Mucosa of gallbladder (tissue), 1 donor: ENCODE measurements at regions not wholly inside any gene's neighbourhood (a gene's known extent, or its start where the extent isn't known, plus 50 kb on each side); places are given as distances from the start of the nearest gene placed in this dataset.

ENCODE experiments used
- DNase-seq: peaks from one replicate; pipeline ENCODE4 v3.0.0-alpha.2; 2020; ENCODE audit warnings: low spot score
- donor health status: DM: no; HTN: no; CAD: no.

DNA sequence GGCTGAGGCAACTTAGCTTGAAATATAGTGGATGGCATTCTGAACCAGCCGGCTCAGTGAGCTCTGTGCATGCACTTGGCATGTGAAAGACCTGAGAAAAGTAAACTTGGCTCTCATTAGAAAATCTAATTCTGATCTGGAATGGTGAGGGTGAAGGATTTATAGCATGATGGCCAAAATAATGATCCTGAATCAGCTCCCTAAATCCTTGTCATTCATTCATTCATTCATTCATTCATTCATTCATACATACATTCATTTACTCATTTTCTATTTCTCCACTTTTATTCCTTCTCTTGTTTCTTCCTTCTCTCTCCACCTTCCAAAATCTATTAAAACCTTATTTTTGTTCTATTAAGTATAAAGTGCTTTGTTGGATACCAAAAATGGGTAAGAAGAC, 681.1 kb downstream of the DHX35 start:
- no peak for DNase-seq

DNA sequence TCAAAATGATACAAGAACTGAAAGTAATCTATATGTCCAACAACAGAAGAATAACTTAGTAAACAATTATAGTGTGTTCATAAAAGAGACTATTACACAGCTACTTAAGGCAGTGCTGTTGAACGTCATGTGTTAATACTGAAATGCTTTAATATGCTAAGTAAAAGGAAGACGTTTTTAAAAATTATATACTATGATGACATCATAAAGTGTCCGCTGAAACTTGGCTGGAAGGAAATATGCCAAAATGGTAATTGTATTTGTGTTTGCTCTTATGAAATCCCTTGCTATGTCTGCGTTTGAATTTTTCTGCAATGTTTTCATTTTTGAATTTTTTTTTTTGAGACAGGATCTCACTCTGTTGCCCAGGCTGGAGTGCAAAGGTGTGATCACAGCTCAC, 679.3 kb downstream of the DHX35 start:
- no peak for DNase-seq

DNA sequence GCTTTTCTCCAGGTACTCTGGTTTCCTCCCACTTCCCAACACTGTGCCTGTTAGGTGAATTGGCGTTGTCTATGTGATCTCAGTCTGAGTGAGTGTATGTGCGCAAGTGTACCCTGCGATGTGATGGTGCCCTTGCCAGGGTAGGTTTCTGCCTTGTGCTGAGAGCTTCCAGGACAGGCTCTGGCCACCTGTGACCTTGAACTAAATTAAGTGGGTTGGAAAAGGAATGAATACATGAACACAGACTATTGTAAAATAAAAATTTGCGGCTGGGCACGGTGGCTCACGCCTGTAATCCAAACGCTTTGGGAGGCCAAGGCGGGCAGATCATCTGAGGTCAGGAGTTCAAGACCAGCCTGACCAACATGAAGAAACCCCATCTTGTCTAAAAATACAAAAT, 678.0 kb downstream of the DHX35 start:
- no peak for DNase-seq

DNA sequence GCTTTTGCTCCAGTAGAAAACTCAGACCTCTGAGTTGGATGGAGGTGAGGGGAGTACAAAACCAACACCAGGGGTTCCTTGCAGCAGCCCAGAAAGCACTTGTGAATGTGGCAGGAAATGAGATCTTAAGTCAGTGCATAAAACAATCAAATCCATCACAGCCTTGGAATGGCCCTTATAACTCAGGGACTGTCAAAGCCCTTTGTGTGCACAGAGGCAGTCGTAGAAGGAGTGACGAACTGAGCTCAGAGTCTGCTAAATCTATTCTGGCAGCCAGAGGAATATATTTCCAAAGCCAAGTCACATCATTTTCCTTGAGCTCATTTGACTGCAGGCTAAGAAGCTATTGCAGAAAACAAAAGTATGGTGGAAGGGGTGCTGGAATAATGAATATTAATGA, 676.6 kb downstream of the DHX35 start:
- no peak for DNase-seq

DNA sequence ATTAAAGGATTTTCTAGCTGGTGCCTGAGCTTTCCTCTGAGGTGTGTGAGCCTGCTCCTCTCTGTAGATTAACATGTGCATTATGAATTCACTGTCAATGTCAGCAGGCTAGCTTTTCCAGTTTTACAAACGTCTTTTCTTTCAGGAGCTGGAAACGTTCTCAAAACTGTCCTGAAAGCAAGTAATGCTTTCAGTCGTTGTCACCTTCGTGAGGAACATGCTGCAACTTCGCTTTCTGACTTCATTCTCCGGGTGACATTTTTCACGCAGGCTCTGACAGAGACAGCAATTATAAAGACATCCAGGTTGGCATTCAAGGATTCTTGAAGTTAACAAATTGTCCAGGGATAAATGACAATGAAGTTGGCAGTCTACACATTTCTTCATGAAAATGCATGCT, 671.5 kb downstream of the DHX35 start:
- DNase-seq: no peak

DNA sequence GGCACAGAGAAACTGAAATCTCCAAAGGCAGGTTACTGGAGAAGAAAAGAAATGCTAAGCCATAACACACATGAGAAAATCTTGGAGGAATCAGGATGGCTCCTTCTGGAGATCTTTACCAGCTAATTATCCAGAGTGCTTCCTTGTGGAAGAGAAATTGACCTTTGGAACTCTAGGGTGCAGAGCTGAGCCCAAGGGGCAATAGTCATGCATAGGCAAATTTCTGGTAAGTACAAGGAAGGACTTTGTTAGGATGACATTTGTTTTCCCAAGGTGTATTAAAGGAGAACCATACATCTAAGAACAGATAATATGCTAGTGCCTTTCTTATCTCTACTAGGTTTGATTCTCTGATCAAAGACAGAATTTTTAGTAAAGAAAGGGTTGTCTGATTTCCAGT, 670.6 kb downstream of the DHX35 start:
- DNase-seq: no peak

DNA sequence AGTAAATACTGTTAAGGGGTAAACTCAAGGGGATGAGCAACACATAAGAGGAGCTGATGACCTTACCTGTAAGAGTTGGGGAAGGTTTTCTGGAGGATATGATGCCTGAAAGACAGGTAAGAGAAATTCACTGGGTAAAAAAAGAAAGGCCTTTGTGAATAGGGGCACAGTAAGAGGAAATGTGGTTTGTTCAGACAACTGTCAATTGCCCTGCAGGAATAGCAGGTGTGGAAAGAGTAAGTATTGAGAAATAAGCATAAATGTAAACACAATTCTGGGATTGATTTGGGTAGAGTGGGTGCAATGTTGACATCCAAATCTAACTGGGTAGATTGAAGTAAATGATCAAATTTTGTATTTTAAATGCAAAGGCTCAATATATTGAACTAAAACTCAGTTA, 670.0 kb downstream of the DHX35 start:
- DNase-seq: no peak

DNA sequence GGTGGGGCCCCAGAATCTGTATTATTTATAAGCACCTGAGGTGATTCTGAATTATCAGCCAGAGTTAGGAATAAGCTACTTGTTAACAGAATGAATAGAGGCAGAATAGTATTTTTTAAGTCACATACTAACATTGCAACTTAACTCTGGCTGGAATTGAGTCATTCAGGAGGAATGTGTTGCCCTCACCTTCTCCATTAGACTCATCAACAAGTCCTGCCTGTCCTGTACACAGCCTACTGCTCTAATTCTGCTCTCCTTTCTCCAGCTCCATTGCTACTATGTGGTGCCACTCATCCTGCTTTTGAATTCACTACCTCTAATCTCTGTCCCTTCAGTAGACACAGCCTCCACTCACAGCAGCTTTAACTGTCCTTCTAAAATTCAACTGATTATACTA, 669.4 kb downstream of the DHX35 start:
- no peak for DNase-seq

DNA sequence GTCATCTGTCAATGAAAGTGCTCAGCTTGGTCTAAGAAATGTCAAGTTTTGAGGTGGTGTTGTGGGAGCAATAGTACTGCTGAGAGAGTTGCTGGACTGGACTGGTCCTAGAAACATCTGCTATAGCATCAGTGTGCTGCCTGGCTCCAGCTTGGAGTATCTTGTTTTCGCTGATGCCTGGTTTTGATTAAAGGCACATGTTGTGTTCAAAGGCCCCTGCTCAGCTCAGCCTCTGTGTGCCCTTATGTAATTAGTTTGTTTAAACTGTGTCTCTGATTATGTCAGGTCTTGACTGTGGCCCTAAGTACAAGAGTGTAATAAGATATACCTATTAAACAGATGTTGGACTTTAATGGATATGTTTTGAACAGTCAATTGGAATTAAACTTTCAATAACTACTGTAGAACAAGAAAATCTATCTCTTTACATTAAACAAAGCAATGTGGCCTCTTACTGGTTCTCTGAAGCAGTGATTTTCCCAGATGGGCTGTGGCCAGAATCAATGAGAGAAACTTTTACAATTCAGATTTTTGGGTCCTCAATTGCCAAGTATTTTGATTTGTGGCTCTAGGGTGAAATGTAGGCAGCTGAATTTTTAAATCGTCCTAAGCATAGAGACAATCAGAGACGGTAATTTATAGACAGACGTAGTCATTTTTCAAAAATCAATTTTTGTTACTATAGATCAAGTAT, 668.2 kb downstream of the DHX35 start:
- DNase-seq: no peak

DNA sequence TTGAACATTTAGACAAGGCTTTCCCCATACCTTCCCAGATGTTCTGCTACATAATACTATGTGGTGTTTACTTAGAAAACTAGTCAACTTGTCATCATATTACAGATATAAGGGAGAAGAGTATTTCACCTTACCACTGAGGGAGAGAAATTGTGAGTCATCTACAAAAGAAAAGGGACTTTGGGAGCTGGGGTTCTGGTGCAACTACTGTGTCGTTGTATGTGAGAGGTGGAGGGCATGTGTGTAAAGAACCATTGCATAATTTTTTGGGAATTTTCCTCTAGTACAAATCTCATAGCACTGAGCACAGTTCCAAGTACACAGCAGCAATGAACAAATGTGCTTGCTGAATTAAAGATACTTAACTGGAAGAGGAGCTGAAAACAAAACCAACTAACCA, 665.6 kb downstream of the DHX35 start:
- DNase-seq: no peak

DNA sequence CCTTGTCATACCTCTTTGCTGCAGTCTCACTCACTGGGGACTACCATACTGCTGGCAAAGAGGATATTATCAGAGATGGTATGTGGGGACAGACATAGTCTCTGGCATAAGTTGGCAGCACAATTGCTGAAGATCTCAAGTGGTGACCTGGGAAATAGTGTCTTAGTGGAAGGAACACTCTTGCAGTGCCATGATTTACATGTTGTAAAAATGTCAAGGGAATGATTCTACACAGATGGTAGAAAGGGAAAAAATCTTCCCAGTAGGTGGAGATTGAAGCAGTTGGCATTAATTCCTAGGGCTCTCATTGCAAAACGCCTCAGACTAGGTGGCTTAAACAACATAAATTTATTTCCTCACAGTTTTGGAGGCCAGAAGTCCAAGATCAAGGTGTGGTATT, 662.2 kb downstream of the DHX35 start:
- no peak for DNase-seq

DNA sequence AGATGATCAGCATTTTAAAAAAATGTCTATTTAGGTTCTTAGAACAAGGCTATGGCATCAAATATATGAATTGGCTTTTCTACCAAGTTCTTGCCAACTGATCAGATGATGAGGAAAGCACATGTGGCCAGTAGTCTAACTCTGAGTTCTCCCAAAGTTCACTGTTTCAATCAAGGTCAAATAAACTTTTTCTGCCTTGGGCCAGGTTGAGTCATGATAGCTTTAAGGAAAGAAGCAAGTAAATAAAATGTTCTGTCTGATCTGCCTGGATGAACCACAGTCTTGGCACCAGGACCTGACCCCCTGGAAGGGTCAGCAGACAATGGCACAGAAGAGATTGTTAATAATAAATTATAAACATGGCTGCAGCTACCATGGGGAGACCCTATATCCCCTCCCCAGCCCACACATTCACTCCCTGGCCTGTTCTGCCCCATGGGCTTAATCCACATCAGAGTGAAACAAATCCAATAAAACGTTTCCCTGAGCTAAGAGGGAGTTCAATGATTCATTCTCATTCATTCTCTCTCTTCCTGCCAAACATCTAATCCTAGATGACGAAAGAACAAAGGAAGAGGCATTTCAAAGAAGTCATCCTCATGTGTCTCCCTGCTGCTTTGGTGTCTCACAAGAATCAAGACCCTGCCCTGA, 661.6 kb downstream of the DHX35 start:
- DNase-seq: no peak

DNA sequence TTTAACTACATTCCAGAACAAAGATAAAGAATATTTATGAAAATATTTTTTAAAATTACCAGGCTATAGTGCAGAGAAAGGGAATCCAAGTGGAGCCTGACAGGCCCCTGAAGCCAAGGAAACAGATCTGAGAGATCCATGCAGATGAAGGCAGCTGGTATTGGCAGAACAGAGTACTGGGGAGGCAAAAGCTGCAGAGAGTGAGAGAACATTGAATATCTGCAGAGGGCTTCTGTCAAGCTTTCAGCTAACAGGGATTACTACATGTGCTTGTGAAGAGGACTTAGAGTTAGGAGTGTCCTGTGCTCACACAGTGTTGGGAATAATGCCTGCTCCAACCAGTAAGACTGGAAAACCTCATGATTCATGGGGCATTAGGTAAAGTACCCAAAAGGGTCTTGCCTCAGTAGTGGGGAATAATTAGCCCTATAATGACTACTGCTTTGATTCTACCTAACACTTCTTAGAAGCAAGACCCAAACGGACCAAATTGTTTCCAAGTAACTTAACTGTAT, 657.2 kb downstream of the DHX35 start:
- no peak for DNase-seq

DNA sequence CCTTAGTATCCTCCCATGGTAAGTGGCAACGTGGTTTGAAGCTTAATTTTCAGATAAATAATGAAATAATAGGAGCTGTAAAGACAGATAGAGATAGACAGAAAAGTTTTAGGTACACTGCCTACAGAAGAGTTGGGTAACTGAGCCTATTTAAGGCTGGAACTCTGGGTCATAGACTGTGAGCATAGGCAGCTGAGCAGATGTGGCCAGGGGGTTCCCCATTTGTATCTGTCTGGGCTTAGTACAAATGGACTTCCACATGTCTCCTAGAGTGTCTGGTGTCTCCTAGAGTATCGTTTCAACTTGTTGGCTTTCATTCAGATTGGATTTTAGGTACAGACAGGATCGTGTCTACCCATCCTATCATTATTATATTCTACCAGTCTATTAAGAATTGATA, 649.8 kb downstream of the DHX35 start:
- DNase-seq: no peak

DNA sequence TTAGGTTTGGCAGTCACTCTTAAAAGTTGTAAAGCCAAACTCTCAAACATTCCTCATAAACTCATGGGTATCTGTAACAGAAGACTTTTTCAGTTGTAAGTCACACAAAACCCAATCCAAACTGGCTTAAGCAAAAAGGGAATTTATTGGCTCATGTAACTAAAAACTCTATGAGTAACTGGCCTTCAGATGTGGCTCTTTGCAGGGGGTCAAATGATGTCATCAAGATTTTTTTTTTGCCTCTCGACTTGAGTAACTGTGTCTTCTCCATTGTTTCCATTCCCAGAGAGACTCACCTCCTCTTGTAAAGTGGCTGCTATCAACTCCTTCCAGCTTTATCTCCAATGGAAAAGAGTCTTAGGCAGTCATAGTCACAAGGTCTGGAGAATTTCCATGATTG, 645.0 kb downstream of the DHX35 start:
- no peak for DNase-seq

DNA sequence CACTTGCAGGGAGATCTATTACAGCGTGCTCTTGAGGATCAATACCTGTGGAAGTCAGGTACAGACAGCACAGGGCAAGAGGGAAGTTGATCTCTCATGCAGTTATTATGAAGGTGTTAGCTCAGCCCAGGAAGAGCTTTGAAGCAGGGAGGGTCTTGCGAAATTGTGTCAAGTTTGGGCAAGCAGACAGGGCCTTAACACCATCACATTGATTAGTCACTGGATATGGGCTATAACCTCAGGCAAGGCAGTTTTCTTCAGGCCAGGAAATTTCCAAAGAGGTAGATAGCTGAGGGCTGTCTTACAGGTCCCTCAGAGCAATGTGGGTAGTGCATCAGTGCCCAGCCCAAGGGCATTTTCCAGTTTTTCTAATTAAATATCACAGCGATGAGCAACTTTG, 643.8 kb downstream of the DHX35 start:
- DNase-seq: no peak

DNA sequence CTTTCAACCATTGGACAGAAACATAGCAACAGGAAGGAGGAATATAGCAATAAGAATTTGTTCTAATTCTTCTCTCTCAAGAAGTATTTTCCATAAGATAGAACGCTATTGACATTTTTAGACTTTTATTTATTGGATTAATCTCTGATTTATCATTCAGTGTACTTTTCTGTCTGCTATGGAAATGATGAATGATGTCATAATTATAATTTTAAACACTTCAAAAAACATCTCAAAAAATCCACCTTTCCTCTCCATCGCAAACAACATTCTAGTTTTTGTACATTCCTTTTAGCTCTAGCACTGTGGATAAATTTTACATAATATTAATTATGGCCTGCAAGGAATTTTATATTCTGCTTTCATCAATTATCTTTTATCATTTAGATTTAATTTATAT, 643.2 kb downstream of the DHX35 start:
- no peak for DNase-seq

DNA sequence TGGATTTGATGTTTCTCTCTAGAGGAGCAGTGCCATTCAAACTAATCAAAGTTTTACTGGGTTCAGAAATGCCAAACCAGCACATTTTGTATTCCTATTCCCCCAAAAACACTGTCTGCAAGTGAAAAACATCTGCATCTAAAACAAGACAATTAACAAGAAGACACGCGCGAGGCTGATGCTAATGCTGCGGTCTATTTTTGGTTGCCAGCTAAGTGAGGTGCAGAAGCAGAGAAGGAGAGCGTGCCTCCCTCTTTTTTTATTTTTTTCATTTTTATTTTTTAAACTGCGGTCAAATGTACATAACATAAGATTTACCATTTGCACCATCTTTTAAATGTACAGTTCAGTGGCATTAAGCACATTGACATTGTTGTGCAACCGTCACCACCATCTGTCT, 641.1 kb downstream of the DHX35 start:
- DNase-seq: no peak

DNA sequence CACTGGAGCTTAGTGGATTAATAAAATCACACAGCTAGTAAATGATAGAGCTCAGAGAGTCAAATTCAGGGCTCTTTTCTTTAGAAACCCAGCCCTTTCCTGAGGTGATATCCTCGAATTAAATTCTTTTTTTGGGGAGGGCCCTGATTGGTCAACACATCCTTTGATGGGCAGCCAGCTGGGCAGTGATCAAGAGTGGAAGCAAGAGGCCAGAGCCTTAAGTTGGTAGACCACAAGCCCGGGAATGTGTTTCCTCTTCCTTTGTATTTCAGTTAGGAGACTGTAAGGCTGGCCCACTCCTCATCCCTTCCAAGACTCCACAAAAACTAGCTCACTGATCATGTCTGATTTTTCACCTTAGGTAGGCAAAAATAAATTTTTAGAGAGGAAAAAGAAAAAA, 640.5 kb downstream of the DHX35 start:
- DNase-seq: no peak

DNA sequence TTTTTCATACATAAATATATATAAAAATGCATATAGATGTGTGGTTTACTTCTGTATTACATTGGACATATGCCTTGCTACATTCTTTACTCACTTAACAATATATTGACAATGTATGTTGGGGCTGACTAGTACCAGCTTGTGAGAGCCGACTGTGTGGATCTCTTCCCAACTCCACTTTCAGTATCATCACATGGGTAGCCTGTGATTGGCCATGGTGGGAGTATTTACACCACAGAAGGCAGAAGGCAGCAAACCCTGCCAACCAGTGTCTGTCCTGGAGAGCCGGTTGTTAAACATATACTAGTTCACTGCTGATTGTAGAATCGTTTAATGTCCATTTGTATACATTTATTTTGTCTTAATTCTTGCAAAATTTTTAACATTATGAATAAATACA, 638.7 kb downstream of the DHX35 start:
- no peak for DNase-seq

DNA sequence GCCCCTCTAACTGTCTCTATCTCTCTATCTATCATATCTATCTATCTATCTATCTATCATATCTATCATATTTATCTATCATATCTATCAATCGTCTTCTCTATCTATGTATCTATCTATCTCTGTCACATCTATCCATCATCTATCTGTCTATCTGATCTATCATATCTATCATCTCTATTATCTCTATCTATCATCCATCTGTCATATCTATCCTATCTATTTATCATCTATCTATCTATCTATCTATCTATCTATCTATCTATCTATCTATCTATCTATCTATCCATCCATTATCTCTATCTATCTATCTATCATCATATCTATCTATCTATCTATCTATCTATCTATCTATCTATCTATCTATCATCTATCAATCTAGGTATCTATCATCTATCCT, 638.0 kb downstream of the DHX35 start:
- DNase-seq: no peak

DNA sequence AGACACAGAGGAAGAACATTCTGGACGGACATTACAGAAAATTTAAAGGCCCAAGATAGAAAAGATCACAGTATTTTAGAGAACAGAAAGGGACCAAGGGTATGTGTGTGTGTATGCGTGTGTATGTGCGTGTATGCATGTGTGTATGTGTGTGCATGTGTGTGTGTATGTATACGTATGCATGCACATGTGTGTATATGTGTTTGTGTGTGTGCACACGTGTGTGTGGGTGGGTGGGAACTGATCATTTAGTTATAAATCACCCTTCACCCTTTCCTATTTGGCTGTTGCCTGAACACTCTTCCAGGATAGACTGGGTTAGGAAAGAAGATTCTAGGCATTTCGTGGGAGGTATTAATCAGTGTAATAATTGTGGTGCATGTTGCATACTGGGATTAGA, 634.4 kb downstream of the DHX35 start:
- DNase-seq: no peak

DNA sequence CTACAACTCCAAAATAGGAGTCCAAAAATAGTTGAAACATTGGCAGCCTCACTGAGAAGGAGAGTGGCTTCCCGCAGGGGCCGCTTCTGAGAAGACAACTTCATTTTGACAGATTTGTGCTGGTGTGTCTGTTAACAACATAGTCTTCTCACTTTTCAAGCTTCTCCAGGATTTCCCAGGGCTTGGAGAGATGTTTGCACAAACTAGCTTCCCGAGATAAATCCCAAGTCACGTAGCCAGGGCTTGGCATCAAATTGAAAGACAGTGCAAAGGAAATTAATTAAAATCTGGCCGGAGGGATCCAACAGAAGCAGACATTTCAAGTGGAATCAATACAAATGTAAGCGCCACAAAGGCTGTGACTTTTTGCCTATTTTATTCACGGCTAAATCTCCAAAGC, 630.2 kb downstream of the DHX35 start:
- DNase-seq: no peak
